ENCODE measurements at regions not wholly inside any gene's neighbourhood (a gene's known extent, or its start where the extent isn't known, plus 50 kb on each side); places are given as distances from the start of the nearest gene placed in this dataset.

DNA sequence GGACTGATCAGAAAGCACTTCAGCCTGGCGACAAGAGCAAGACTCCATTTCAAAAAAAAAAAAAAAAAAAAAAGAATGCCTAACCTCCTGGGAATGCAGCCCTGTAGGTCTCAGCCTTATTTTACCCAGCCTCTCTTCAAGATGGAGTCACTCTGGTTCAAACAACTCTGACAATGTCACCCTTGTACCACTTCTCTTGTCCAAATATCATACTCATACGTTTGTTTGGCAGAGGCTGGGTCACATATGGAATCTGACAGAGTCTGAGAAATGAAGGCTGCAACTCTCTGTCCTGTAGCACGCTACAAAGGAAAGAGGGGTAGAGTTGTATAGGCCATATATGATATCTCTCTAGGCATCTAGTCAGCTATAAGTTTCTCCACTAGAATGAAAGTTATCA lies 58.6 kb upstream of the GSAP start:
- no peak for TF ChIP-seq CTCF (conservative IDR thresholded peaks at IDR 0.05; ENCODE audit: low read length)
- TF ChIP-seq EZH2phosphoT487 (IDR thresholded peaks at IDR 0.05; ENCODE audit: borderline replicate concordance, low read depth, low read length): no peak
